ENCODE measurements at regions not wholly inside any gene's neighbourhood (a gene's known extent, or its start where the extent isn't known, plus 50 kb on each side); places are given as distances from the start of the nearest gene placed in this dataset.
"Not testable (repeated sequence)": the region's sequence is repeated elsewhere in the genome, so short reads cannot be mapped to it uniquely, and the experiment has no call there.

- DNase-seq (ENCODE audit: low spot score), result no peak
Observed at GRCh38 chr4:28822163-28822562, 1898.0 kb upstream of the PCDH7 start.

- no peak for DNase-seq (ENCODE audit: low spot score)
Observed at GRCh38 chr4:28827866-28828265, 1892.3 kb upstream of the PCDH7 start.

- no peak for DNase-seq (ENCODE audit: low spot score)
Observed at GRCh38 chr4:28831867-28832266, 1888.3 kb upstream of the PCDH7 start.

- DNase-seq (ENCODE audit: low spot score), result no peak
Observed at GRCh38 chr4:28832444-28832843, 1887.7 kb upstream of the PCDH7 start.

GRCh38 chr4:28834120-28834519, 1886.0 kb upstream of the PCDH7 start:
- DNase-seq (ENCODE audit: low spot score), result no peak

- no peak for DNase-seq (ENCODE audit: low spot score)
Observed at GRCh38 chr4:28835501-28835900, 1884.7 kb upstream of the PCDH7 start.

- no peak for DNase-seq (ENCODE audit: low spot score)
Observed at GRCh38 chr4:28842271-28842670, 1877.9 kb upstream of the PCDH7 start.

- no peak for DNase-seq (ENCODE audit: low spot score)
Observed at GRCh38 chr4:28845158-28845557, 1875.0 kb upstream of the PCDH7 start.

GRCh38 chr4:28857028-28857427, 1863.1 kb upstream of the PCDH7 start:
- not testable (repeated sequence) for DNase-seq (ENCODE audit: low spot score)

- DNase-seq (ENCODE audit: low spot score), result no peak
Observed at GRCh38 chr4:28868841-28869240, 1851.3 kb upstream of the PCDH7 start.

GRCh38 chr4:28879178-28879577, 1841.0 kb upstream of the PCDH7 start:
- no peak for DNase-seq (ENCODE audit: low spot score)

GRCh38 chr4:28879900-28880299, 1840.3 kb upstream of the PCDH7 start:
- DNase-seq (ENCODE audit: low spot score), result no peak

- DNase-seq (ENCODE audit: low spot score), result no peak
Observed at GRCh38 chr4:28883211-28883610, 1837.0 kb upstream of the PCDH7 start.

GRCh38 chr4:28886934-28887333, 1833.2 kb upstream of the PCDH7 start:
- DNase-seq (ENCODE audit: low spot score), result no peak

- no peak for DNase-seq (ENCODE audit: low spot score)
Observed at GRCh38 chr4:28890949-28891775, 1829.0 kb upstream of the PCDH7 start.

GRCh38 chr4:28913466-28913865, 1806.7 kb upstream of the PCDH7 start:
- DNase-seq (ENCODE audit: low spot score), result no peak

- DNase-seq (ENCODE audit: low spot score), result no peak
Observed at GRCh38 chr4:28916585-28916984, 1803.6 kb upstream of the PCDH7 start.

- no peak for DNase-seq (ENCODE audit: low spot score)
Observed at GRCh38 chr4:28918871-28919270, 1801.3 kb upstream of the PCDH7 start.

- no peak for DNase-seq (ENCODE audit: low spot score)
Observed at GRCh38 chr4:28921886-28922285, 1798.3 kb upstream of the PCDH7 start.

- DNase-seq (ENCODE audit: low spot score), result no peak
Observed at GRCh38 chr4:28926156-28926555, 1794.0 kb upstream of the PCDH7 start.

GRCh38 chr4:28942631-28943030, 1777.5 kb upstream of the PCDH7 start:
- DNase-seq (ENCODE audit: low spot score), result no peak

GRCh38 chr4:28947374-28947773, 1772.8 kb upstream of the PCDH7 start:
- DNase-seq (ENCODE audit: low spot score), result no peak

GRCh38 chr4:28948501-28948900, 1771.7 kb upstream of the PCDH7 start:
- no peak for DNase-seq (ENCODE audit: low spot score)

- no peak for DNase-seq (ENCODE audit: low spot score)
Observed at GRCh38 chr4:28966982-28967381, 1753.2 kb upstream of the PCDH7 start.
